Peyer's patch (tissue), 4 donors: ENCODE measurements at regions not wholly inside any gene's neighbourhood (a gene's known extent, or its start where the extent isn't known, plus 50 kb on each side); places are given as distances from the start of the nearest gene placed in this dataset.

Experiments used
- CTCF ChIP-seq, 6 experiments: fragments of 450-650 bp in 4 of 6; fragments of 200-600 bp in 2 of 6; sonication (generic) in 1 of 6; IDR thresholded peaks; one replicate each; pipeline ENCODE4 v1.5.1; 2017 to 2019; ENCODE audit warnings: antibody characterized with exemption in 6 of 6, mild to moderate bottlenecking in 3 of 6, moderate library complexity in 1 of 6
- POLR2A ChIP-seq, 2 donors: fragments of 450-650 bp; IDR thresholded peaks; one replicate each; pipeline ENCODE4 v1.5.1; 2017; ENCODE audit warnings: antibody characterized with exemption in 2 of 2, mild to moderate bottlenecking in 2 of 2, moderate library complexity in 2 of 2

DNA sequence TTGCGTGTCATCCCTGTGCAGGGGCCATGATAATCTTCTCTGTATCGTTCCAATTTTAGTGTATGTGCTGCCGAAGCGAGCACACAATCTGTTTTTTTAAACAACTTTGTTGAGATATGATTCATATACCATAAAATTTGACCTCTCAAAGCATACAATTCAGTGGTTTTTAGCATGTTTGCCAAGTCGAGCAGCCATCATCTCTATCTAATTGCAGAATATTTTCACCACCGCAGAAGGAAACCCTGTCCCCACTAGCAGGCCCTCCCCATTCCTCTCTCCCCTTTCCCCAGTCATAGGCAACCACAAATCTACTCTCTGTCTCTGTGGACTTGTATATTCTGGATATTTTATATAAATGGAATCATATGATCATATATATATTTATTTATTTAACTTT, 78.7 kb upstream of the TINAGL1 start:
- TF ChIP-seq CTCF (IDR thresholded peaks at IDR 0.05) (no peak), POLR2A (IDR thresholded peaks at IDR 0.05) (no peak)
